Neural progenitor cell (in vitro differentiated cells): ENCODE measurements at regions not wholly inside any gene's neighbourhood (a gene's known extent, or its start where the extent isn't known, plus 50 kb on each side); places are given as distances from the start of the nearest gene placed in this dataset.
"Not testable (repeated sequence)": the region's sequence is repeated elsewhere in the genome, so short reads cannot be mapped to it uniquely, and the experiment has no call there.

Experiments
- EZH2 ChIP-seq: fragments of 200-600 bp; sonication (generic); IDR thresholded peaks from 2 replicates; pipeline ENCODE4 v1.6.1; 2017; ENCODE audit warnings: antibody characterized with exemption, mild to moderate bottlenecking, moderate library complexity
- EZH2phosphoT487 ChIP-seq: fragments of 200-600 bp; sonication (generic); IDR thresholded peaks from 2 replicates; pipeline ENCODE4 v1.6.1; 2017; ENCODE audit warnings: antibody characterized with exemption
- TF ChIP-seq, protein P1 (sequence below): fragments of 200-600 bp; sonication (generic); IDR thresholded peaks from 2 replicates; pipeline ENCODE4 v1.5.1; 2017; ENCODE audit warnings: antibody characterized with exemption, mild to moderate bottlenecking

GRCh38 chr7:65568226-65568625 lies 194.6 kb downstream of the ZNF92 start:
- TF ChIP-seq, protein P1, sequence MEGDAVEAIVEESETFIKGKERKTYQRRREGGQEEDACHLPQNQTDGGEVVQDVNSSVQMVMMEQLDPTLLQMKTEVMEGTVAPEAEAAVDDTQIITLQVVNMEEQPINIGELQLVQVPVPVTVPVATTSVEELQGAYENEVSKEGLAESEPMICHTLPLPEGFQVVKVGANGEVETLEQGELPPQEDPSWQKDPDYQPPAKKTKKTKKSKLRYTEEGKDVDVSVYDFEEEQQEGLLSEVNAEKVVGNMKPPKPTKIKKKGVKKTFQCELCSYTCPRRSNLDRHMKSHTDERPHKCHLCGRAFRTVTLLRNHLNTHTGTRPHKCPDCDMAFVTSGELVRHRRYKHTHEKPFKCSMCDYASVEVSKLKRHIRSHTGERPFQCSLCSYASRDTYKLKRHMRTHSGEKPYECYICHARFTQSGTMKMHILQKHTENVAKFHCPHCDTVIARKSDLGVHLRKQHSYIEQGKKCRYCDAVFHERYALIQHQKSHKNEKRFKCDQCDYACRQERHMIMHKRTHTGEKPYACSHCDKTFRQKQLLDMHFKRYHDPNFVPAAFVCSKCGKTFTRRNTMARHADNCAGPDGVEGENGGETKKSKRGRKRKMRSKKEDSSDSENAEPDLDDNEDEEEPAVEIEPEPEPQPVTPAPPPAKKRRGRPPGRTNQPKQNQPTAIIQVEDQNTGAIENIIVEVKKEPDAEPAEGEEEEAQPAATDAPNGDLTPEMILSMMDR = not testable (repeated sequence)
- not testable (repeated sequence) for TF ChIP-seq EZH2, EZH2phosphoT487
